ENCODE measurements at regions not wholly inside any gene's neighbourhood (a gene's known extent, or its start where the extent isn't known, plus 50 kb on each side); places are given as distances from the start of the nearest gene placed in this dataset.

- H3K9me3 ChIP-seq (ENCODE audit: control insufficient read depth, insufficient read depth, low read depth, low read length): no peaks in the 10 kb centered on the region
- no peak overlapping the region for H3K9ac ChIP-seq (ENCODE audit: insufficient read depth, low read length)
- H3K4me2 ChIP-seq (ENCODE audit: extremely low read depth, insufficient read depth, low read length): no peak overlapping the region
- H4K20me1 ChIP-seq (ENCODE audit: control insufficient read depth, extremely low read depth, insufficient read depth, low read length): no peaks in the 10 kb centered on the region
- no peak overlapping the region for H2AFZ ChIP-seq (ENCODE audit: low read length)
- H3K36me3 ChIP-seq (ENCODE audit: control insufficient read depth, insufficient read depth, low read length): no peaks in the 10 kb centered on the region
- no peak for DNase-seq (ENCODE audit: low read depth in 2 of 2)
- H3K4me1 ChIP-seq (ENCODE audit: control insufficient read depth, extremely low read depth, insufficient read depth, low read length): no peaks in the 10 kb centered on the region
- H3K27me3 ChIP-seq (ENCODE audit: control insufficient read depth, insufficient read depth, low read length): no peaks in the 10 kb centered on the region
- H3K4me3 ChIP-seq (replicated peaks in 1 of 4; ENCODE audit: control extremely low read depth in 1 of 4, insufficient read depth in 1 of 4, low read depth in 3 of 4, low read length in 4 of 4): no peak overlapping the region
- no peak overlapping the region for H3K27ac ChIP-seq (ENCODE audit: insufficient read depth, low read length)
- TF ChIP-seq EZH2 (IDR thresholded peaks at IDR 0.05; ENCODE audit: low read length, missing control alignments): no peak
- TF ChIP-seq CTCF (conservative IDR thresholded peaks at IDR 0.05 in 1 of 2, IDR thresholded peaks at IDR 0.05 in 1 of 2; ENCODE audit: low read depth in 1 of 2, low read length in 2 of 2): no peak
- H3K79me2 ChIP-seq (ENCODE audit: control insufficient read depth, insufficient read depth, low read length): no peaks in the 10 kb centered on the region
Observed at GRCh38 chr14:36426113-36426512, 93.9 kb downstream of the NKX2-1 start.

- H3K4me3 ChIP-seq (replicated peaks in 1 of 4; ENCODE audit: control extremely low read depth in 1 of 4, insufficient read depth in 1 of 4, low read depth in 3 of 4, low read length in 4 of 4): no peak overlapping the region
- no peak for TF ChIP-seq CTCF (conservative IDR thresholded peaks at IDR 0.05 in 1 of 2, IDR thresholded peaks at IDR 0.05 in 1 of 2; ENCODE audit: low read depth in 1 of 2, low read length in 2 of 2)
- TF ChIP-seq EZH2 (IDR thresholded peaks at IDR 0.05; ENCODE audit: low read length, missing control alignments): no peak
- no peak overlapping the region for H2AFZ ChIP-seq (ENCODE audit: low read length)
- H3K27ac ChIP-seq (ENCODE audit: insufficient read depth, low read length): no peak overlapping the region
- H3K79me2 ChIP-seq (ENCODE audit: control insufficient read depth, insufficient read depth, low read length): no peaks in the 10 kb centered on the region
- no peaks in the 10 kb centered on the region for H3K9me3 ChIP-seq (ENCODE audit: control insufficient read depth, insufficient read depth, low read depth, low read length)
- no peaks in the 10 kb centered on the region for H3K4me1 ChIP-seq (ENCODE audit: control insufficient read depth, extremely low read depth, insufficient read depth, low read length)
- no peak overlapping the region for H3K9ac ChIP-seq (ENCODE audit: insufficient read depth, low read length)
- H3K36me3 ChIP-seq (ENCODE audit: control insufficient read depth, insufficient read depth, low read length): no peaks in the 10 kb centered on the region
- no peaks in the 10 kb centered on the region for H3K27me3 ChIP-seq (ENCODE audit: control insufficient read depth, insufficient read depth, low read length)
- H3K4me2 ChIP-seq (ENCODE audit: extremely low read depth, insufficient read depth, low read length): no peak overlapping the region
- no peak for DNase-seq (ENCODE audit: low read depth in 2 of 2)
- no peaks in the 10 kb centered on the region for H4K20me1 ChIP-seq (ENCODE audit: control insufficient read depth, extremely low read depth, insufficient read depth, low read length)
Observed at GRCh38 chr14:36424478-36425102, 95.4 kb downstream of the NKX2-1 start.

- Histone ChIP-seq H3K4me2 (ENCODE audit: extremely low read depth, insufficient read depth, low read length) (no peak overlapping the region), H2AFZ (ENCODE audit: low read length) (no peak overlapping the region), H3K27me3 (ENCODE audit: control insufficient read depth, insufficient read depth, low read length) (no peaks in the 10 kb centered on the region), H3K36me3 (ENCODE audit: control insufficient read depth, insufficient read depth, low read length) (no peaks in the 10 kb centered on the region), H3K4me1 (ENCODE audit: control insufficient read depth, extremely low read depth, insufficient read depth, low read length) (no peaks in the 10 kb centered on the region), H3K4me3 (replicated peaks in 1 of 4; ENCODE audit: control extremely low read depth in 1 of 4, insufficient read depth in 1 of 4, low read depth in 3 of 4, low read length in 4 of 4) (no peak overlapping the region), H3K9me3 (ENCODE audit: control insufficient read depth, insufficient read depth, low read depth, low read length) (no peaks in the 10 kb centered on the region), H3K9ac (ENCODE audit: insufficient read depth, low read length) (no peak overlapping the region), H3K79me2 (ENCODE audit: control insufficient read depth, insufficient read depth, low read length) (no peaks in the 10 kb centered on the region), H3K27ac (ENCODE audit: insufficient read depth, low read length) (no peak overlapping the region), H4K20me1 (ENCODE audit: control insufficient read depth, extremely low read depth, insufficient read depth, low read length) (no peaks in the 10 kb centered on the region)
- TF ChIP-seq EZH2 (IDR thresholded peaks at IDR 0.05; ENCODE audit: low read length, missing control alignments): no peak
- no peak for TF ChIP-seq CTCF (conservative IDR thresholded peaks at IDR 0.05 in 1 of 2, IDR thresholded peaks at IDR 0.05 in 1 of 2; ENCODE audit: low read depth in 1 of 2, low read length in 2 of 2)
- DNase-seq (ENCODE audit: low read depth in 2 of 2): no peak
Observed at GRCh38 chr14:36423430-36423829, 96.6 kb downstream of the NKX2-1 start.
